GM19238 (cell line): ENCODE measurements at regions not wholly inside any gene's neighbourhood (a gene's known extent, or its start where the extent isn't known, plus 50 kb on each side); places are given as distances from the start of the nearest gene placed in this dataset.
"Not testable (repeated sequence)": the region's sequence is repeated elsewhere in the genome, so short reads cannot be mapped to it uniquely, and the experiment has no call there.

Source experiments
- DNase-seq: peaks from one replicate; pipeline ENCODE4 v3.0.0; 2011; ENCODE audit warnings: low spot score; ENCODE audit not compliant: insufficient read length

DNA sequence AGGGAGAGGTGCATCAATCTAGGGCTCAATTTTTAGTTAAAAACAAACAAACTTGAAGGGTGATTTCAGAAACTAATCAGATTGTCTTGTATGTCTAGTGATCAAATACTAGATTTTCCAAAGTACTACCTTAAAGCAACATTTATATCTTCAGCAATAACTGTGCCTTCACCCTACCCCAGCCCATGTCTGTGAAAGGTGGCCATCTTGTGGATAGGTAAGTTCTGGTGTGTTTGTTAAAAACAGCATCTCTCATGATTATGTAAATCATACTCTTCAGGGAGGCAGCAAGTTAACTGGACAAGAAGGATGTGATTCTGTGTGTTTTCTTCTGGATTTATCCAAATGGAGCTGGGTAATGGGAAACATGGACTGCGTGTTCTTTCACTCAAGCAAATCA lies 81.4 kb upstream of the ACSL1 start:
- DNase-seq = no peak

DNA sequence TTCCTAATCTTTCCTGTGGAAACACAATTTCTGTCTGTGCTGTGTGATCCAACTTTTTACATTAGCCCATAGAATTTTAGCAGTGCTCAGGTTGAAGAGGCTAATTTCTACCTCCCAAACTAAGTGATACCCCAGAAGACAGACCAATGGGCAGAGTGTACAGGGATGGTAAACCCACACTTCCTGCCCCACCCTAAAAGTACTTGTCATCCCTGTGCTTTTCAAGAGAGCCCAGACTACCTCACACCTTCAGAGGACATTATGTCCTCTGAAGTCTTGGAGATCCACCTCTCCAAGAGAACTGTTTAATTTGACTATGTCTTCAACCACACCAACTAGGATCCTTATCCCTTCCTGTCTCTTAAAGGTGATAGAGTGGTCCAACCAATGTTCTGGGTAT lies 82.0 kb upstream of the ACSL1 start:
- no peak for DNase-seq

DNA sequence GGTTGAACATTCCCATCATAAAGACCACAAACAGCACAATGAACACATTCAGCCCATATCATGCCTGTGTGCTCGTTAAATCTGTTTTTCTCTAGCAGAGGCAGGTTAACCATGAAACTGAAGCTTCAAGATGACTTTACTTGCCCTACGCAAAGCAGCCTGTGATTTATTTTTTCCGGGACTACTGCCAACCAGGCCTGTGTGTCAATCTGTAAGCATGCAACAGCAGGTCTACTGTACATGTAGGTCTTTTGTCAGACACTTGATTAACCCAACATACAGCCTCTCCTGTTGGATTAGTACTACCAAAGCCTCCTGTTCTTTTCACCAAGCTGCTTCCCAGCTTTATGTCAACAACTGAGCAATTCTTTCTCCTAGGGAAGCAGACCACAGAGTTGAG lies 85.5 kb upstream of the ACSL1 start:
- DNase-seq = no peak

DNA sequence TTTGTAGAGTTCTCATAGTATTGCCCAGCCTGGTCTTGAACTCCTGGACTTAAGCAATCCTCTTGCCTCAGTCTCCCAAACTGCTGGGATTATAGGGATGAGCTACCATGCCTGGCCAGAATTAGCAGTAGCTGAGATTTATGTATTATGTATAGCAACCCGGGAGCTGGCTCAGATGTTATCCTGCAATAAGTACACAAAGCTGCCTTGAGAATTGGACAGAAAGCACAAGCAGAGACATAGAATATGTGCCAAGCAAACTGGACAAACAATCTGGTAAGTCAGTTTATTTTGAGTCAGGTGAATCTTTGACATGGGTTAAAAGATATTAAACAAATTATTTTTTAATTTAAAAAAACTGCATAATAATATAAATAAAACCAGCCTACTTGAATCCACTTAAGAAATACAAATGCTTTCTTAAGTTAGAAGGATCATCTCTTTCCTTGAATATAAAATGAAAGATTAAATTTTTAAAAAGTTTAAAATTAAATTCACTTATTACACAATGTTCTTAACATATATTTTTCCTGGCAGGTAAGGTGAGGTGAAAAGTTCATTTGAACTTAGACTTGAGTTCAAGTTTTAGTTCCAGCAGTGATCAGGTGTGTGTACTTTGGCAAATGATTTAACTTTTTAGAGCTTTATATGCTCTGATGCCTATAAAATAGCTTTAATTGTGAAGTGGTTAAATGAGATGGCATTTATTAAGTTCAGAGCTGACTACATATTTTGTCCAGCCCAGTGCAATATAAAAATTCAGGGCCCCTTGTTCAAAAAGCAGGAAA lies 87.8 kb upstream of the ACSL1 start:
- no peak for DNase-seq

DNA sequence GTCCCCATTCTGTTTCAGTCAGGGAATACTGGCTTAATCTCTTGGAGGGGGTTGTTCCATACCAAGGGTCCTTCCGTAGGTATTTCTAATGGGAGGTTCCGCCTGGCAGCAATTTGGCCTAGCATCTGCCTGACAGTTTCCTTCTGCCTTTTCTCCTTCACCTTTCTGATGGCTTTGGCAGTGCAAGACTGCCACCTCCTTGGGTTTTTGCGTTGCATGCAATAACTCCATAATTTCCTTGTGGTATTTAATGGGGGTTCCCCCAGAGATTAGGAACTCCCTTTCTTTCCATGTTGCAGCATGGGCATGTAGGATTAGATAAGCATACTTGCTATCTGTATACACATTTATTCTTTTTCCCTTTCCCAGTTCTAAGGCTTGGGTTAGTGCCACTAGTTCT lies 93.0 kb upstream of the ACSL1 start:
- DNase-seq = not testable (repeated sequence)

DNA sequence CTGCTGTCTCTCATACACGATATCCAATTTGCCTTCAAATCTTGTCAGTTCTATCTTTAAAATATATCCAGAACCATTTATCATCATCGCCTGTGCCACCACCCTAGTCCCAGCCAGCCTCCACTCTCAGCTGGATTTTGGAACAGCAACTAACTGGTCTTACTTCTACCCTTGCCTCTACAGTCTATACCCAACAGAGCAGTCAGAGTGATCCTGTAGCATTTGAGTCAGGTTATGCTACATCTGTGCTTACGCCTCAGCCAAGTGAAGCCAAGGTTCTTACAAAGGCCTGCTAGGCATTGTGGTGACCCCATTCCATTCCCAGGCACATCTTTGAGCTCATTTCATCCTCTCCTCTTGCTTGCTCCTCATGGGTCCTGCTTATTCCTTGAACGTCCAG lies 95.7 kb upstream of the ACSL1 start:
- DNase-seq = no peak

DNA sequence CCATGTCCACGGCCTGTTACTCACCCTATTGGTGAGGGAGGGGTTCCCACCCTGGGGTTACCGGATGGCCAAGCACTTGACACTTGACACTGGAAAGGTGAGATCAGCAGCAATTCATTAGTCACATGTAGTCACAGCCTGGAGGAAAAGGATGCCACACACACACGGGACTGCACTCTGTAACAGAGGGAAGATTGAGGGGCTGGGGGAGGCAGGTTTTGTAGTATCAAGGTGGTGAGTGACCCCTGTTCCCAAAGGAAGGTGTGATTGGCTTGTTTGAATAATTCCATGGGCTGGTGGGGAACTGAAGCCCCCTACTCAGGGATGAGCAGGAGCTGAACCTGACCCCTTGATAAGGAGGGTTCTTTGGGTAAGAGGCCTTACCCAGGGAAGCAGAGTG lies 96.0 kb upstream of the HELT start:
- no peak for DNase-seq

DNA sequence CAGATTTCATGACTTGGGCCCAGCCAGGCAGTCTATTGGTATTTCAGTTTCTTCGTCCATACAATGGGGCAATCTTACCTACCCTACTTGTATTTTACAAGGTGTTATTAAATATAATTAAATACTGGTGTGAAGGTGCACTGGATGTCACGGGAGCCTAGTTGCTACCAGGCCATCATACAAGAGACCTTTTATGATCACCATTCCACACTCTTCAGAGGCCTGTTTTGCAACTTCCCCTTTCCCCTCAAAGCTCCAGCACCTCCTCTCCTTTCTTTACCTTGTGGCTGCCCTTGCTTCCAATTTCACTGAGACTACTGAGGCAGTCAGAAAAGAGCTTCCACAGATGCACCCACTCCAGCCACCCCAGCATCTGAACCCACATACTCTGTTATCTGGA lies 93.8 kb upstream of the HELT start:
- no peak for DNase-seq

DNA sequence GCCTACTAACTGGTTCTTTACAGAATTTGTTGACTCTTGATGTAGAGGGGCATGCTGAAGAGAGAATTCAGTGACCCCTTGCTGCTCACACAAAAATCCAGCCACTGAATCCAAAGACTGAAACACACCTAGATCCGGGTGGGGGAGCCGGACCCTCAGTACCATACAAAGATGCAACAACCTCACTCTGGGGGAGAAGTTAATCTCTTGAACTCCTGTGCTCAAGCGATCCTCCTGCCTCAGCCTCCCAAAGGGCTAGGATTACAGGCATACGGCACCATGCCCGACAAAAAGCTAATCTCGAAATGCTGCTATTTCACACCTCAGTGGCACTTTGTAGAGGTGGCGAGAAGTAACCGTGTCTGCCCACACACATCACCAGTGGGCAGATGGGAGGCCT lies 88.8 kb upstream of the HELT start:
- no peak for DNase-seq

DNA sequence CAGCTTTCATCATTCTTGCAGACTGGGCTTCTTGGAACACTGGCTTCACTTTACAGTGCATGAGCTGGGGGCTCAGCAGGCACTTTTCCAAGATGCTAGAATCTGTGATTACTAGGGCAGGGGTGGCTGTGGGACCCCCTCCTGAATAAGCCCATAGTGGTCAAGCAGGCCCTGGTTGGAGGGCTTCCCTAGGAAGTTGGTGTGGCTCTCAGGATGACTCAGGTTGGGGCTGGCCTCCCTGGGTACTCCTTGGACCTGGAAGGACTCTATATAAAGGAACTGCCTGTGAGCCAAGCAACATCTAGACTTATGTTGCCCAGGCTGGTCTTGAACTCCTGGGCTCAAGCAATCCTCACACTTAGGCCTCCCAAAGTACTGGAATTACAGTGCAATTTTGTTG lies 88.3 kb upstream of the HELT start:
- no peak for DNase-seq

DNA sequence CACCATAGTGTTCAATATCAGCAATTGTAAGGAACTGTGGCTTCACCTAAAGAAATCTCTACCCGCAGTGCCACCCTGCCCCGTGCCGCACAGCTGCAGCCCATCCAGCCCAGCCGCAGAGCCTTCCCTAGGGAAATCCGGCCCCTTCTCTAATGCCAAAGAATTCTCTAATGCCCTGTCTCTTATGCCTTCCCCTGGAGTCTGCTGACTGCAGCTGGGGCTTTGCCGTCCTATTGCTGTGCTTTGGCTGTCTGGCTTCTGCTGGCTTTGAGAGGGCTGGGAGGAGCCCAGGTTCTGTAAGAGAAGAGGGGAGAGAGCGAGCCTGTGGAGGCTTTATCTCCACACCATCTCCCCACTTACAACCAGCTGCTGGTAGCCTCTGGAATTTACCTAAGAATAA lies 85.9 kb upstream of the HELT start:
- no peak for DNase-seq

DNA sequence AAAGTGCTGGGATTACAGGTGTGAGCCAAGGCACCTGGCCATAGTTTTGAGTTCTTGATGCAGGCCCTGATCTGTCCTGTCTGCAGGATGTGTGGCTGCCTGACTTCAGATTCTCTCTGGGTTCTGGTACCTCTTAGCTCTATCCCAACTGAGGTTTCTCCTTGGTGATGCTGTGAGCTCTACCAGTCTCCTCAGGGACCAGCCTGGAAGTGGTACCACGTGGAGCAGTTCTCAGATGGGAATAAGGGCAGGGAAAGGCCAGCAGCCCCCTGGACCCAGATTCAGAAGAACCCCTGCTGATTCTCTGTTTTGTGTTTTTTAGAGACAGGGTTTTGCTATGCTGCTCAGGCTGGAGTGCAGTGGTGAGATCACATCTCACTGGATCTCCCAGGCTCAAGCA lies 85.0 kb upstream of the HELT start:
- no peak for DNase-seq

DNA sequence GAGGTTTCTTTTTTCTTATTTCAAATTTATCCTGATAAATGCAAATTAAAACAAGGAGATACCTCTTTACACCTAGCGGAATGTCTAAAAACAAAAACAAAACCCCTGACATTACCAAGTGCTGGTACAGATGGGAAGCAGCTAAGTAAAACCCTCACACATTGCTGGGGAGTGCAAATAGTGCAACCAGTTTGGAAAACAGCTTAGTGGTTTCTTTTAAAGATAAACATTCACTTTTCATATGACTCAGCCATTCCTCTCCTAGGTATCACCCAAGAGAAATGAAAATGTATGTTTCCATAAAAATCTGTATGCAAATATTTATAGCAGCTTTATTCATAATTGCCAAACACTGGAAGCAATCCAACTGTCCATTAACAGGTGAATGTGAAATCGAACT lies 84.1 kb upstream of the HELT start:
- no peak for DNase-seq

DNA sequence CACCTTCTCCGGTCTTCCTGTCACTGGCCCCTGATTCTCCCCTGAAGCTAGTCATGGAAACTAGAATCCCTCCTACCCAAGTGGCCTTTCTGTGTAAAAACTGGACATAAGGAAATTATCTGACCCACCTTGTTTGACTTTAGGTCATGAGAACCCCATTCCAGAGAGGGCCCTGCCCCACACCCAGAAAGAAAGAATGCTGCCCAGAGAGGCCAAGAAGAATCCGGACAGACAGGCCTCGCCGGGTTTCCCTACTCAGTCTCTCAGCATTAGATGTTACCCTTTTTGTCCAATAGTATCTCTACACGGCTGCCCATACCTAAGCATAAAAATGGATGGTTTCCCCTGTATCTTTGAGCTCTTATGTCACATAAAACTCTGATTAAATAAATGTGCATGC lies 83.3 kb upstream of the HELT start:
- DNase-seq = no peak

DNA sequence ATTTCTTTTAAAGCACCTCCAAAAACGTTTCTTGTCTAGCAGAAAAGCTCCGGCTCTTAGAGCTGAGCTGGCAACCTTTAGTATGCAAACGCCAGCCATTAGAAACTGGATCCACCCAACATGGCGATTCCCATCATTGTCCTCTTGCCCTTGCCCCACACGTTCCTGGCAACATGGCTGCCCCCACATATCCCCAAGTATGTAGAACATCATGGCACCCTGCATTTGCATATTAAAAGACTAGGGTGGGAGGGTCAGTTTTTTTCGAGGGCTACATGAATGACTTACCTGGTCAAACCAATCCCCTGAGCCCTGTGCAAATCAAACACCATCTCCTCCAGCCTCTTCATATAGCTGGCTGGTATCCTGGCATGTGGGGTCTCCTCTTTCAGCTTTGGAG lies 82.2 kb upstream of the HELT start:
- no peak for DNase-seq

DNA sequence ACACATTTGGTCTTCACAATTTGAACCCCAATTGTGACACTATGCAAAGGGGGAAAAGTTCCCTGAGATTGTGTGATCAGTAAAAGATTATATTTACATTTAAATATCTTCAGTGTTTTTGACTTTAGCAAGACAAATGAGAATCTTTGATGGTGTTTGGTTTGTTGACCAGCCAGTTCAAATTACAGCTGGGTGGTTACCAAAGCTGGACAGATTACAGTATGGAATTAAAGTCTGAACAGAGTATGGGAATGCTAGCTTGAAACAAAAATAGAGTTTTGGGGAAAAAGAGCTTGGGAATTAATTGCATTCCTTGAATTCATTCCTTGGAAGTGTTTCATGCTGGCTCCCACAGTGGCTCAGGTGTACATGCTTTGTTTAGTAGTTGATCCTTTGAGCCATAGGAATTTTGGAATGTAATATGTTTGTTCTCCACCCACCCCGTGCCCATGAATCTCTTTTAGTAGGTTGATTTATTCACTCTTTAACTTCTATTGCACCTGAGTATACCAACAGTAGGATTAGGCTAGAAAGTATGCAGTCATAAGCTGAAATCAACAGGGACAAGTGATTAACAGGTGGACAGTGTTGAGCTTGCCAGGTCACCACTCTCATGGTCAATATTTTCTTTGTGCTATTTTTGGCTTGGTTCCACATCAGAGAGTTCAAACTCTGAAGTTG lies 81.1 kb upstream of the HELT start:
- DNase-seq = no peak

DNA sequence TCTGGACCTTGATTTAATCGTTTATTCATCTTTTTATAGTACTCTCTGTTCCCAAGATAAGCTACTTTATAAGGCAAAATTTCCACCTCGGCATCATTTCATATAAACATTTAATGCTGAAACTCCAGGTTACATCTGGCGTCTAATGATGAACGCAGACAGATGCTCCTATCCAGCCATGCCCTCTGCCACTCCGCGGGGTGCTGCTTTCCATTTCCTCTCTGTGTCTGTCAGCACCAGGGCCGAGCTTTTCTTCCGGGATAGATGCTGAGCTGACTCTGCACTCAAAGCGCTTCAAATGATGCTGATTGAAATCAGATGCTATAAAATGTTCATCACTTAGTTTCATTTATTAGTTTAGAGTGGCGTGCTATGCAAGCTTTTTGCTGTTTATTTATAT lies 80.5 kb upstream of the HELT start:
- DNase-seq = no peak

DNA sequence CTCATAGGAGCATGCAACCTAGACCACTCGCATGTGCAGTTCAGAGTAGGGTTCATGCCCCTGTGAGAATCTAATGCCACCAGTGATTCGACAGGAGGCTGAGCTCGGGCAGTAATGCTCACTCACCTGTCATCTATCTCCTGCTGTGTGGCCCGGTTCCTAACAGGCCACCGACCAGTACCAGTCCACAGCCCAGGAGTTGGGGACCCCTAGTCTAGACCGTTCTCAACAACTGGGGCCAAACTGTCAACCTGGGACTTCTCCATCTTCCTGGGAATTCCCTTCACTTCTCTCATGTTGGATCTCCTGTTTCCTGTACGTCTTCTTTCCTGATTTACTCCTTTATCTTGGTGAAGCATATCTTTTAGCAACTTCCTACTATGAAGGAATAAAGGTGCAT lies 79.4 kb upstream of the HELT start:
- DNase-seq = no peak

DNA sequence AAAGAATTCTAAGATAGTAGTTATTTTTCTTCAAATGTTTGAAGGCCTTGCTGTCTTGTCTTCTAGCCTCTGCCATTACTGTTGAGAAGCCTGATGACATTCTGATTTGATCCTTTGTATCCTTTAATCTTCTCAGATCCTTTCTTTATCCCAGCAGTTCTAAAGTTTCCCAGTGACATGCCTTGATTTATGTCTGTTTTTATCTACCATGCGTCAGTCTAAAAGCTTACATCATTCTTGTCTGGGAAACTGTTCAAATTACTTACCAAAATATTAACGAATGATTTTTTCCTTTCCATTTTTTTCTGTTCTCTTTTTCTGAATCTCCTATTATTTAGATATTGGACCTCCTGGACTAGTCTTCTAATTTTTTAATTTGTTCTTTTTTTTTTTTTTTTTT lies 78.3 kb upstream of the HELT start:
- DNase-seq = no peak

DNA sequence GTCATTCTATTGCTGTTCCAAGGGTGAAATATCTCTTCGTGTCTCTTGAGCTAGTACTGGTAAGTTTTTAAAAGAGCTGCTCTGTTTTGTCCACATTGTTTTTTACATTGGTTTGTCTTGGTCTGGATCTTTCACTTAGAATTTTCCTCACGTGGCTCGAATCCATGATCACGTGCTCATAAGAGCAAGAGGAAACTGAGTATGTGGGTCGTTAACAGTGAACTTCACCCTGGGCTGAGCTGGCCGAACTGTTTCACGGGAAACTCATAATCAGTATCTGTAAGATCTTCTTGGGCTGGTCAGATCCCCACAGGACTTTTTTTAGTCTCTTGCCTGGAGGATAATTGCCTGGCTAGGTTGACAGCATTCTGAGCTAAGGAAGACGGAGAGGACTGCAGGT lies 77.8 kb upstream of the HELT start:
- DNase-seq = no peak

DNA sequence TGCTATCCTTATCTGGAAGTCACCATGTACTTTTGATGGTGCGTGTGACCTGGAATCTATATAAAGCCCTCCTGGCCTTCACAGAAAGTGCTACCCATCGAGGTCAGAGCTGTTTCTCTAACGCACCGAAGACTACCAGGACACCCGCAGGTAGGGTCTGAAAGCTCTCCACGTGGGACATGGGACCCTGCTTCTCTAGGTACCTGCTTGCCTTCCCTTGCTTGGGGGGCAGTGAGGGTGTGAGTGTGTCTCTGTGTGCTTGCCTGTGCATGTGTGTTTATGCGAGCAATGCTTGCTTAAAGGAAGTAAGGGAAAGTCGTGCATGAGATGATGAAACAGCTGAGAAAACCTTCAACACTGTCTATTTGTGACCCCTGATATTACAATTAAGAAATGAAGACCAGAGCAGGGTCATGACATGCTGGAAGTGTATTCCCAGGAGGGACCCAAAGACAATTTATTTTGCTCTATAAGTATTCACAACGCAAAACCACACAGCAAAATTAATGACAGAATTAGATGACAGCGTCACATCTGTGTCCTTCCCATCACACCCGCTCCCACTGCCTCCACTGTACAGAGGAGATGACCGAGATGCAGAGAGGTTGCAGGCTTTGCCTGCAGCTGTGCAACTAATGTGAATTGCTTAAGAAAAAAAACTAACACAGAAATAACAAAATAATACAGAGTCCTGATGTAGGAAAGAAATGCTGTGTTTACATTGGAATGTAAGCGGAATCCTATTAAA lies 76.4 kb upstream of the HELT start:
- DNase-seq = no peak
